ENCODE measurements at regions not wholly inside any gene's neighbourhood (a gene's known extent, or its start where the extent isn't known, plus 50 kb on each side); places are given as distances from the start of the nearest gene placed in this dataset.

- TF ChIP-seq POLR2AphosphoS5 (IDR thresholded peaks at IDR 0.05; ENCODE audit: low read depth, low read length) (no peak), TAF1 (IDR thresholded peaks at IDR 0.05; ENCODE audit: borderline replicate concordance, insufficient read depth, low read length) (no peak), FOXP2 (optimal IDR thresholded peaks at IDR 0.05; ENCODE audit: borderline replicate concordance, extremely low read depth, extremely low read length, insufficient read depth) (no peak)
Observed at GRCh38 chr4:81538716-81539427, 67.2 kb upstream of the RASGEF1B start.
